ENCODE measurements at regions not wholly inside any gene's neighbourhood (a gene's known extent, or its start where the extent isn't known, plus 50 kb on each side); places are given as distances from the start of the nearest gene placed in this dataset.

GRCh38 chr17:54559883-54560282 is 340.8 kb upstream of the TOM1L1 start:
- TF ChIP-seq POLR2A (IDR thresholded peaks at IDR 0.05; ENCODE audit: low read depth, low read length): no peak
- TF ChIP-seq POLR2AphosphoS5 (IDR thresholded peaks at IDR 0.05; ENCODE audit: low read depth, low read length): no peak
- no peak for TF ChIP-seq TAF1 (IDR thresholded peaks at IDR 0.05; ENCODE audit: borderline replicate concordance, low read depth, low read length)

Measured in GM12892 (cell line).